T47D (cell line): ENCODE measurements at regions not wholly inside any gene's neighbourhood (a gene's known extent, or its start where the extent isn't known, plus 50 kb on each side); places are given as distances from the start of the nearest gene placed in this dataset.
A peak's percentile ranks its signal among the peaks of the same experiment; 100 is the strongest.

Experiments
- DNase-seq, 2 experiments: peaks; one replicate each; pipeline versions ENCODE4 v3.0.0 to v3.0.0-alpha.2; 2011 to 2012; ENCODE audit warnings: low read depth in 1 of 2, low spot score in 1 of 2
- JUND ChIP-seq: IDR thresholded peaks from 2 replicates; pipeline ENCODE4 v1.6.1; 2012; ENCODE audit warnings: low read depth
- in situ Hi-C: cut with HindIII; loops from 2 replicates; pipeline ENCODE4 v1.10.0; 2016; ENCODE audit warnings: low sequenced_read_pairs, low pct_unique_long_range_greater_than_20kb

DNA sequence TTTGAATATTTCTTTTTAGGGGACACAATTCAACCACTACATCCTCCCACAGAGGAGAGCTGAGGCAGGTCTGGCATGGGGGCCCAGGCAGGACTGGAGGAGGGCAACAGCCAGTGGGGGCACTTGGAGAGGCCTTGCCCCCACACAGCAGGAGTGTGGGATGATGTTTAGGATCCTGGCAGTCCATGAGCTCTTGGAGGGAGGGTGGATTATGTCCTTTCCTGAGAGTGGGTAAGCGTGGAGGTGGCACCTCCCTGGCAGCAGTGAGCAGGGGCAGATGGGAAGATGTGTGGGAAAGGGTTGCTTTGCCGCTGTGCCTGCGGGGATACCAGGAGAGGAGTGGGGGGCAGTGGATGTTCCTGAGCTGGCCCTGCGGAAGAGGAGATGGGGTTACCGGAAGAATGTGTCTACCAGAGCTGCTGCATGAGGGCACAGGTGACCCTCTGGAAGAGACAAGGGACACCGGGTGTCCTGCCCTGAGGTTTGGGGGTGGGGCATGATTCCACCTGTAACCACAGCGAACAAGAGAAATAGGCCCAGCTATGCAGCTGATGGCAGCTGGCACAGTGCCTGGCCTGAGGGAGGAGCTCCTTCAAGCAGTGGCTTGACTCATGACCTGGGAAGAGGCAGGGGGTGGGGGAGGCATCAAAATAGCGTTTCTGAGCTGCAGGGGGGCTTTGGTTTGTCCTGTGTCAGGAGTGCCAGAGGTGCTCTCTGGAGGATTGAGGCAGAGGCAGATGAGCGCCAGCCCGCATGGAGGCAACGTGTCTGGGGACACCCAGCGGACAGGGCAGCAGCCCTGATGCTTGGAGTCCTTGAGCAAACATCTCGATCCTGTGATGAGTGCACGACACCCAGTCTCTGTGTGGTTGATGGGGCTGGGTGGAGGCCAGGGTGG is 123.9 kb upstream of the TMPRSS2 start:
- in situ Hi-C loops: no loop called here
- DNase-seq: peak in 1 of 2 experiments; percentile 34
- TF ChIP-seq JUND: no peak

DNA sequence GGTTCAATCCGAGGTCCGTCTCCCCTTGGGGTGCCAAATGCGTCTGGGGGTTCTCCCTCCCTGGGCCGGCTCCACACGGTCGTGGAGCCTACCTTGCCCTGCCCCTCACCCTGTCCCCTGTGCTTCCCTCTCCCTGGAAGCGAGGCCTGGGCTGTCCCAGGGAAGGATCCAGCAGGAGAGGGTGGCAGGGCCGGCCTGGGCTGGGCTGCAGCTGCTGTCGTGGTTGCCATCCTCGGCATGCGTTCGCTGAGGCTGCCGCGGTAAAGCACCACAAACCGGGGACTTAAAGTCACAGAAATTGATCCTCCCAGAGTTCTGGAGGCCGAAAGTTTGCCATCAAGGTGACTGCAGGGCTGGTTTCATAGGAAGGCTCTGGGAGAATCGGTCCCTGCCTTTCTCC is 123.0 kb upstream of the TMPRSS2 start:
- DNase-seq: no peak
- in situ Hi-C loops: no loop called here
- TF ChIP-seq JUND: no peak

DNA sequence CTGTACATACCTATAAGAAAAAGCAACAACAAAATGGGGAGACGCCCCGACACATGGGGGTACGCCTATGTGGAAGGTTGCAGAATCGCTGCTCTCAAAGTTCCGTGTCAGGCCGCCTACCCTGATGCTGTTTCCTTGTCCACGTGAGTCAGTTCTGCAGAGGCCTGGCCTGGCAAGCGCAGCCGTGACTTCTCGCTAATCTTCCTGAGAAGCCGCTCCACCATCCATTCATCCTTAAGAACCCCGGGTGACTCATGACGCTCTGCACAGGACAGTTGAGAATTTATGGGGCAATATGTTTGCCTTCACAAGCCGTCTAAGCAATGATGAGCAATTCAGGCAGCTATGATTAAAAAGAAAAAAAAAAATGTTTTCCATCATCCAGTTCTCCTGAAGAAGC is 122.3 kb upstream of the TMPRSS2 start:
- no peak for DNase-seq
- TF ChIP-seq JUND: no peak
- in situ Hi-C loops: no loop called here

DNA sequence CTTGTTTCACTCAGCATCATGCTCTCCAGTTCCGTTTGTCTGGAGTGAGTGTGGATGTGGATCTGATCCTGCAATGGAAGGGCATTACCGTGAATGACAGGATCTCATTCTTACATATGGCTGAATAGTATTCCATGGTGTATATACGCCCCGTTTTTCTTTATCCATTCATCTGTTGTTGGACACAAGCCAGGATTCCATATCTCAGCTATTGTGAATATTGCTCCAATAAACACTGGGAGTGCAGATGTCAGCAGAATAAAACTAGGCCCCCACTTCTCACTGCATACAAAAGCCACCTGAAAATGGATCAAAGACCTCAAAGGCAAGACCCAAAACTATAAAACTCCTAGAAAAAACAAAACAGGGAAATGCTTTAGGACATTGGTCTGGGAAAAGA is 120.3 kb upstream of the TMPRSS2 start:
- TF ChIP-seq JUND: no peak
- in situ Hi-C loops: no loop called here
- no peak for DNase-seq

DNA sequence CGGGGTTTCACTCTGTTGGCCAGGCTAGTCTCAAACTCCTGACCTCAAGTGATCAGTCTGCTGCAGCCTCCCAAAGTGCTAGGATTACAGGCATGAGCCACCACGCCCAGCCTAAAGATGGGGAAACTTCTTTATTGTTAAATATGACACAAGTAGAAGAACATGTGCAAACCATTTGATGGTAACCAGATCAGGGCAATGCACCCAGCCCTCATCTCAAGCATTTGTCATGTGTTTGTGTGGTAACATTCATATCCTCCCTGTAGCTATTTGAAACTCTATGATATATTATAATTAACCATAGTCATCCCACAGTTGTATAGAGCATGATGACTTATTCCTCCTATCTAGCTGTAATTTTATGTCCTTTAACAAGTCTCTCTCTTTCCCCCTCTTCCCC is 119.5 kb upstream of the TMPRSS2 start:
- DNase-seq: no peak
- in situ Hi-C loops: no loop called here
- TF ChIP-seq JUND: no peak

DNA sequence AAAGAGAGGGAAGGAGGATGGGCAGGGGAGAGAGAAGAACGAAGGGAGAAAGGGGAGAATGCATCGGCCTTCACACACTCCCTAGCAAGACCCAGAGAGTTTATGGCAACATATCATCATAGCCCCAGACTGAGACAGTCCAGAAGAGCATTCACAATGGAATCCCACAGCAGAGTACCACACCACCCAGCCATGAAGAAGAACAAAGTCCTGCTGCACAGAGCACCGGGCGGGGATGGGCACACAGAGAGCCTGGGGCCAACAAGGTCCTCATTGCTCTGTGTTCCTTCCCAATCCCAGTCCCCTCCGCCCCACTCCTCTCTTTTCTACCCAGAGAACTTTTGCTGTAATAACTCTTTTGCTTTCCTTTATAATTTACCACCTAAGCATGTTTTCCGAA is 118.1 kb upstream of the TMPRSS2 start:
- in situ Hi-C loops: no loop called here
- TF ChIP-seq JUND: no peak
- DNase-seq: no peak

DNA sequence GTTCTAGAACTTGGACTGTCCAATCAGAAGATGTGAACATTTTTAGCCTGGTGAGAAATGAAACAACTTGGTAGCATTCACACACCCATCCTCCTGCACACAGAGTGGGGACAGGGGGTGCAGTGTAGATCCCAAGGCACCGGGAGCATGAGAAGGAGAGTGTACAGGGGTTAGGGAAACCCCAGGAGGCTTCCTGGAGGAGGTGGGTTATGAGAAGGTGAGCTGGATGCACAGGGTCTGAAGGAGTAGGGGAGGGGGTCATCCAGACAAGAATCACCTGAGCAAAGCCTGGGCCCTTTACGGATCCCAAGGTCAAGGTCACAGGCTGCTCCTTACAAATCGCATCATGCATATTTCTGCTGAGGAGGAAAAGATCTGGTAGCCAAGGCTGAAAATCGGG is 117.5 kb upstream of the TMPRSS2 start:
- in situ Hi-C loops: no loop called here
- DNase-seq: no peak
- TF ChIP-seq JUND: no peak

DNA sequence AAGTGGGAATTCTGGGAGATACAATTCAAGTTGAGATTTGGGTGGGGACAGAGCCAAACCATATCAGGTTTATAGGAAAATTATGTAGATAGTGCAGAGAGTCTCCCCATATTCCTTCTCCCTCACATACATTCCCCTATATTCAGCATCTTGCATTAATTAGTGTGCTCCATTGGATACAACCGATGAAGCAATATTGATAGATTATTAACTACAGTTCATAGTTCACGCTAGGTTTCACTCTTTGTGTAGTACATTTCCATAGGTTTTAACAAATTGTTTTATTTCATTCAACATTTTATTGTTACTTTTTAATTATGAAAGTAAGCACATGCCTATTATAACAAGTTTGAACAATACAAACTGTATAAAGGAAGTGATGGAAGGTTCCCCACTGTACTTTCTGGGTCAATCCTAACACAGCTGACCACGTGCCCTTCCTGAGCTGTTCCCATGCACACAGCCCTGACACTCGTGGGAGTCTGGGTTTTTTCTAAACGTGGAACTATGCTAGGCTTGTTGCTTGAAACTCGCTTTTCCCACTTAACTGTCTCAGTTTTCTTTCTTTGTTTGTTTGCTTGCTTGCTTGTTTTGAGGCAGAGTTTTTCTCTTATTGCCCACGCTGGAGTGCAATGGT is 116.8 kb upstream of the TMPRSS2 start:
- in situ Hi-C loops: no loop called here
- no peak for DNase-seq
- no peak for TF ChIP-seq JUND

DNA sequence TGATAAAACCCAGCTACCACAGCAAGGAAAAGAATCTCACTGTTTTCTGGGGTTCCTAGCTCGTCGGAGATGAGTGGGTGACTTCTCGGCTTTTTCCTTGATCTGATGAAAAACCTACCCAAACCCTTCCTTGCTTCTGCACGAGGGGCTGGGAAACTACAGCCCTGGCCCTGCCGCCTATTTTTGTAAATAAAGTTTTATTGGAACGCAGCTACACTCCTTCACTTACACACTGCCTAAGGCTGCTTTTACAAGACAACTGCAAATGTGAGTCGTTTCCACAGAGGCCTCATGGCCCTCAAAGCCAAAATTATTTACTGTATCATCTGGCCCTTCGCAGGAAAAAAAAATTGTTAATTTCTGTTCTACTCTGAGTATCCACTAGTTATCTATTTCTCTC is 116.0 kb upstream of the TMPRSS2 start:
- no peak for DNase-seq
- no peak for TF ChIP-seq JUND
- in situ Hi-C loops: no loop called here

DNA sequence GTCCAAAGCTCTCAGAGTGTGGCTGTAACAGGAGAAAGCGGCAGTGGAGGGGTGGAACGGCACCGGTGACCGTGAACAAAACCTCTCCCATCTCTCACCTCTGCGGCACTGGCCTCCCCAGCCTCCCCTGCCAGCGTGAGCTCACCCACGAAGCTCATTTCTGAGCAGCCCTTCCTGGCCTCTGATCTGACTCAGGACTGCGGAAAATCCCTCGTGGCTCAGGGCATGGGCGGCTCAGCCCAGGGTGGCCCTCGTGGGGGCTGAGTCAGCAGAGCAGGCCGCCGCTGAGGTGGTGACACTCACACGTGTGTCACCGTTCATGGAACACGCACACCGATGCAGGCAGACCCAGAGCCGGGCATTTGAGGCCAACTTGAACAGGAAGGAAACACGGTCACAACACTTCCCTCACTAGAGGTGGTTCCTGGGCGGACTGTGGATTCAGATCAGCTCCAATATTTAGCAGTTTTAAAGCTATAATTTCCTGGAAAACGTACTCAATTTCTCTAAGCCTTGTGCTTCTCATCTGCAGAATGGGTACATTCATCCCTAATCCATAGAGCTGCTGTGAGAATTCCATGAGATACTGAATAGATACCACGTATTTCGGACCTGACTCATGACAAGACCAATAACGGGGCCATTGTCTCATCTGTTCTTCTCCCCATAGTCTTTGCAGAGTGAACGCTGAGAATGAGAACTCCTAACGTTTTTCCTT is 115.0 kb upstream of the TMPRSS2 start:
- no peak for DNase-seq
- in situ Hi-C loops: no loop called here

DNA sequence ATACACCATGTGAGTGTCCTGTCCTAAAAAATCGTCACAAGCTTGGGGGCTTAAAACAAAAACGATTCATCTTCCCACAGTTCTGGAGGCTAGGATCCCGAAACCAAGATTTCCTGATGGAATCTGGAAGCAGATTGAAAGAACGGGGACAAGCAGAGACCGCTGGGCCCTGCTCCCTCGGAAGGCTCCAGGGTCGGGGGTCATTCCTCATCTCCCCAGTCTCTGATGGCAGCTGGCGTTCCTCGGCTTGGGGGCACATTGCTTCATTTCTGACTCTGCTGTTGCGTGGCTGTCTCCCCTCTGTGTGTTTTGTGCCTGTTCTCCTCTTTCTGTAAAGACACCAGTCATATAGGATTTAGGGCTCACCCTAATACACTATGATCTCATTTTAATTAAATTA is 114.2 kb upstream of the TMPRSS2 start:
- DNase-seq: no peak
- in situ Hi-C loops: no loop called here
- TF ChIP-seq JUND: no peak

More for the DNA sequence above, 115.0 kb upstream of the TMPRSS2 start:
- TF ChIP-seq JUND: no peak

DNA sequence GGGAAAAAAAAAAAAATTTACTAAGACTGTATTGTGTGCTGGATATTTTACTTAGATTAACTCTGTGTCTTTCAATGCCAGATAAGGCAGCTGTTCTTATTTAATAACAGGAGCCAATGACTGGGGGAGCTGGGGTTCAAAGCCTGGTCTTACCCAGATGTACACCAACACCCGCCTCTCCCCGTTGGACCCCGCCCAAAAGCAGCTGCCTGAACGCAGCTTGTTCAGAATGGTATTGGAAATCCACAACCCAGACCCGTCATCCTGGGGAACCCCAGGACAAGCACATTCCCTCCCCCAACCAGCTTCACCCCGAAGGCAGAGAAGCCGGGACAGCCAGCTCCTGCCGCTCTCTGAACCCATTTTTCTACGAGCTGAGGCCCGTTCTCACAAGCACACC is 113.6 kb upstream of the TMPRSS2 start:
- in situ Hi-C loops: no loop called here
- no peak for TF ChIP-seq JUND
- no peak for DNase-seq

DNA sequence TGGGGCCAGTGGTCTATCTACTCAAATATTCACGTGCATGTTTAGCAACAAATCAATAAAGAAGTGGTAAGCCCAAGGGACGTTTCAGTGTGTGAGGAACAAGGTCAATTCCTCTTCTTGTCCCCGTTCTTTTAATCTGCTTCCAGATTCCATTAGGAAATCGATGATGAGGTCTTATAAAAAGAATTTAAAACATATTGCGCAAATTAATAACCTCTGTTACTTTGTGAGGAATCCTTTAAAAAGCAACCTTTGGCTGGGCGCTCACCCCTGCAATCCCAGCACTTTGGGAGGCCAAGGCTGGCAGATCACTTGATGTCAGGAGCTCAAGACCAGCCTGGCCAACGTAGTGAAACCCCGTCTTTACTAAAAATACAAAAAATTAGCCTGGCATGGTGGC is 113.0 kb upstream of the TMPRSS2 start:
- TF ChIP-seq JUND: no peak
- in situ Hi-C loops: no loop called here
- DNase-seq: no peak

DNA sequence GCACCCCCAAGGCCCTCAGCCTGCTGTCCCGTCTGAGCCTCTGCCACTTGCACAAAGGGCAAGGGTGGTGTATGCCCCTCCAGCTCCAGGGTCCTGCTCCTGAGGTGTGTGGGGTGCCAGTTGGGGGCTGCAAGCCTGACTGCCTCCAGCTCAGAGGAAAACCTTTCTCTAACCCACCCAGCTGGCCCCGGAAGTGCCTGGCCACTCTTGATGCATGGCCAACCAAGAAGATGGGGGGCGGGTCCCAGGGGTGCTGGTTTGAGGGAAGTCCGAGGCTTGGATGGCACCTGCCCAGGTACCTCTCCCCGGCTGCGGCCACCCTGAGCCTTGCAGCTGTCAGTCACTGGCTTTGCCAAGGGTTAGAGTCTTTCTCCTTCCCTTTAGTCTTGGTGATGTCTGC is 112.6 kb upstream of the TMPRSS2 start:
- in situ Hi-C loops: no loop called here
- no peak for TF ChIP-seq JUND
- no peak for DNase-seq
